SK-N-MC (cell line): ENCODE measurements at regions not wholly inside any gene's neighbourhood (a gene's known extent, or its start where the extent isn't known, plus 50 kb on each side); places are given as distances from the start of the nearest gene placed in this dataset.

Experiments
- EZH2 ChIP-seq: fragments of 200-600 bp; sonication (generic); IDR thresholded peaks from one replicate; pipeline ENCODE4 v1.6.1; 2017; ENCODE audit warnings: antibody characterized with exemption
- POLR2AphosphoS5 ChIP-seq: IDR thresholded peaks from 2 replicates; pipeline ENCODE4 v1.6.1; 2012; ENCODE audit warnings: mild to moderate bottlenecking, low read depth, low read length, borderline replicate concordance

DNA sequence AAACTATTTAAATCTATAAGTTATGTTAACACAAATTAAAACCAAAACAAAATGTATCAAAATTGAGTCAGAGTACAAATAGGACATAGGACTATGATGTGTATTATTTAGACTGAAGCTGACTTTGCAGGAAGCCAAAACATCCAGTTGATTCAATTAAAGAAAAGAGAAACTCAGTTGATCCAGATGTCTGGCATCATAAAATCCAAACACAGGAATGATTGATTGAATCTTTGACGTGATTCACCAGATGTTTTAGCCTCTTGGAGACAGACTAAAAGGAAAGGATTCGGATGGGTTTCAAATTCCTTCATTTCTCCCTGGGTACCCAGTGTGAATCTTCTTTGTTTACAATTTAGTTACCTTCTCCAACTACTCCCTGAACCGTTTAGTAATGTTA lies 272.9 kb downstream of the IRS1 start:
- no peak for TF ChIP-seq EZH2
- TF ChIP-seq POLR2AphosphoS5: no peak
